ENCODE measurements at regions not wholly inside any gene's neighbourhood (a gene's known extent, or its start where the extent isn't known, plus 50 kb on each side); places are given as distances from the start of the nearest gene placed in this dataset.

- no peak for DNase-seq (ENCODE audit: low read depth in 3 of 3)
Observed at GRCh38 chr15:70328679-70329115, 231.0 kb upstream of the TLE3 start.

- DNase-seq (ENCODE audit: low read depth in 3 of 3) = no peak
Observed at GRCh38 chr15:70327856-70328678, 230.3 kb upstream of the TLE3 start.

- no peak for DNase-seq (ENCODE audit: low read depth in 3 of 3)
Observed at GRCh38 chr15:70327328-70327855, 229.7 kb upstream of the TLE3 start.

GRCh38 chr15:70324001-70324974 lies 226.6 kb upstream of the TLE3 start:
- no peak for DNase-seq (ENCODE audit: low read depth in 3 of 3)

- no peak for DNase-seq (ENCODE audit: low read depth in 3 of 3)
Observed at GRCh38 chr15:70323111-70323851, 225.6 kb upstream of the TLE3 start.

- DNase-seq (ENCODE audit: low read depth in 3 of 3) = no peak
Observed at GRCh38 chr15:70322051-70322668, 224.4 kb upstream of the TLE3 start.

GRCh38 chr15:70321172-70321819 lies 223.6 kb upstream of the TLE3 start:
- no peak for DNase-seq (ENCODE audit: low read depth in 3 of 3)

- no peak for DNase-seq (ENCODE audit: low read depth in 3 of 3)
Observed at GRCh38 chr15:70320482-70320881, 222.8 kb upstream of the TLE3 start.

- DNase-seq (ENCODE audit: low read depth in 3 of 3) = no peak
Observed at GRCh38 chr15:70320077-70320476, 222.4 kb upstream of the TLE3 start.

GRCh38 chr15:70319466-70319865 lies 221.7 kb upstream of the TLE3 start:
- DNase-seq (ENCODE audit: low read depth in 3 of 3) = no peak

GRCh38 chr15:70318594-70319465 lies 221.1 kb upstream of the TLE3 start:
- no peak for DNase-seq (ENCODE audit: low read depth in 3 of 3)

- DNase-seq (ENCODE audit: low read depth in 3 of 3) = no peak
Observed at GRCh38 chr15:70316059-70316600, 218.4 kb upstream of the TLE3 start.

- no peak for DNase-seq (ENCODE audit: low read depth in 3 of 3)
Observed at GRCh38 chr15:70315431-70315830, 217.7 kb upstream of the TLE3 start.

- no peak for DNase-seq (ENCODE audit: low read depth in 3 of 3)
Observed at GRCh38 chr15:70314688-70315087, 217.0 kb upstream of the TLE3 start.

GRCh38 chr15:70314018-70314354 lies 216.3 kb upstream of the TLE3 start:
- no peak for DNase-seq (ENCODE audit: low read depth in 3 of 3)

- no peak for DNase-seq (ENCODE audit: low read depth in 3 of 3)
Observed at GRCh38 chr15:70313099-70314017, 215.6 kb upstream of the TLE3 start.

- no peak for DNase-seq (ENCODE audit: low read depth in 3 of 3)
Observed at GRCh38 chr15:70311821-70312220, 214.1 kb upstream of the TLE3 start.

GRCh38 chr15:70309716-70310115 lies 212.0 kb upstream of the TLE3 start:
- DNase-seq (ENCODE audit: low read depth in 3 of 3) = no peak

Measured in stimulated activated CD4-positive, alpha-beta T cell treated with anti-CD3 and anti-CD28 coated beads, TNF-alpha, amount 100 ng/mL, for 24 hours (primary cell).